GM21723 (cell line): ENCODE measurements at regions not wholly inside any gene's neighbourhood (a gene's known extent, or its start where the extent isn't known, plus 50 kb on each side); places are given as distances from the start of the nearest gene placed in this dataset.

ENCODE experiments used
- ATAC-seq: cut with Tn5 transposase; IDR thresholded peaks from one replicate; pipeline ENCODE4 v1.9.1; 2021; ENCODE audit warnings: mild to moderate bottlenecking, moderate library complexity; ENCODE audit not compliant: unreplicated experiment

- ATAC-seq: no peak
These were observed 95.7 kb downstream of the VAPA start for GRCh38 chr18:10009321-10010144.

- no peak for ATAC-seq
These were observed 96.8 kb downstream of the VAPA start for GRCh38 chr18:10010611-10011015.

- ATAC-seq: no peak
These were observed 97.2 kb downstream of the VAPA start for GRCh38 chr18:10011061-10011460.

GRCh38 chr18:10011751-10012150 lies 97.9 kb downstream of the VAPA start:
- no peak for ATAC-seq

- no peak for ATAC-seq
These were observed 98.7 kb downstream of the VAPA start for GRCh38 chr18:10012526-10012925.

- ATAC-seq: no peak
These were observed 100.1 kb downstream of the VAPA start for GRCh38 chr18:10013621-10014543.

- ATAC-seq: no peak
These were observed 101.5 kb downstream of the VAPA start for GRCh38 chr18:10015288-10015701.

- ATAC-seq: no peak
These were observed 102.4 kb downstream of the VAPA start for GRCh38 chr18:10015941-10016819.

GRCh38 chr18:10017043-10017442 lies 103.2 kb downstream of the VAPA start:
- ATAC-seq: no peak

- ATAC-seq: no peak
These were observed 104.5 kb downstream of the VAPA start for GRCh38 chr18:10018289-10018688.

- no peak for ATAC-seq
These were observed 106.4 kb downstream of the VAPA start for GRCh38 chr18:10020171-10020570.

- ATAC-seq: no peak
These were observed 108.5 kb downstream of the VAPA start for GRCh38 chr18:10022365-10022764.

- ATAC-seq: no peak
These were observed 110.2 kb downstream of the VAPA start for GRCh38 chr18:10023853-10024570.

- no peak for ATAC-seq
These were observed 112.2 kb downstream of the VAPA start for GRCh38 chr18:10025711-10026670.

- no peak for ATAC-seq
These were observed 113.2 kb downstream of the VAPA start for GRCh38 chr18:10027031-10027430.

GRCh38 chr18:10027461-10027860 lies 113.6 kb downstream of the VAPA start:
- no peak for ATAC-seq

GRCh38 chr18:10029711-10030110 lies 115.9 kb downstream of the VAPA start:
- no peak for ATAC-seq

GRCh38 chr18:10030816-10031541 lies 117.2 kb downstream of the VAPA start:
- no peak for ATAC-seq
